Ishikawa (cell line): ENCODE measurements at regions not wholly inside any gene's neighbourhood (a gene's known extent, or its start where the extent isn't known, plus 50 kb on each side); places are given as distances from the start of the nearest gene placed in this dataset.

Source experiments
- CREB1 ChIP-seq: IDR thresholded peaks from 2 replicates; pipeline ENCODE4 v1.6.1; 2012; ENCODE audit warnings: low read depth
- EGR1 ChIP-seq: IDR thresholded peaks from 2 replicates; pipeline ENCODE4 v1.6.1; 2012
- EP300 ChIP-seq: IDR thresholded peaks from 2 replicates; pipeline ENCODE4 v1.6.1; 2012; ENCODE audit warnings: borderline replicate concordance
- TAF1 ChIP-seq: IDR thresholded peaks from 2 replicates; pipeline ENCODE4 v1.6.1; 2012; ENCODE audit warnings: low read depth, mild to moderate bottlenecking
- TCF12 ChIP-seq: IDR thresholded peaks from 2 replicates; pipeline ENCODE4 v1.6.1; 2012; ENCODE audit warnings: low read depth
- YY1 ChIP-seq: IDR thresholded peaks from 2 replicates; pipeline ENCODE4 v1.6.1; 2012; ENCODE audit warnings: low read depth
- ZBTB7A ChIP-seq: IDR thresholded peaks from 2 replicates; pipeline ENCODE4 v1.6.1; 2012; ENCODE audit warnings: low read depth
- TF ChIP-seq, protein P1 (sequence below): IDR thresholded peaks from 2 replicates; pipeline ENCODE4 v1.6.1; 2012; ENCODE audit warnings: low read depth, mild to moderate bottlenecking

DNA sequence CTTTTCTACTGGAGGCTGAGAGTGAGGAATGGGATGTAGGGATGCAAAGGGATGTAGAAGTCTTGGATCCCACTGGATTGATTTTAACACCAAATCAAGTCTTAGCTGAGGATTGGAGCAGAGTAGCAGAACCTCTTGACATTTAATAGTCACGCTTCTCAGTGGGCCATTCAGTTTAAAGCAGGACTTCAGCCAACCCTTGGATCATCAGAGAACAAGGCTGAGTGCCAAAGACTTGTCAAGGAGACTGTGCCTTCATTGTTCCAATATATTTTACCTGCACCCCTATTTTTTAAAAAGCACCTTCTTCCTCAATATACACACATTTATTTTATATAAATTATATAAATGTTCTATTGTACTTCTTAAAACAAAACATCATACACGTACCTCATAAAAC lies 242.4 kb upstream of the ST6GAL2 start:
- TF ChIP-seq ZBTB7A = no peak
- no peak for TF ChIP-seq TCF12
- TF ChIP-seq, protein P1, sequence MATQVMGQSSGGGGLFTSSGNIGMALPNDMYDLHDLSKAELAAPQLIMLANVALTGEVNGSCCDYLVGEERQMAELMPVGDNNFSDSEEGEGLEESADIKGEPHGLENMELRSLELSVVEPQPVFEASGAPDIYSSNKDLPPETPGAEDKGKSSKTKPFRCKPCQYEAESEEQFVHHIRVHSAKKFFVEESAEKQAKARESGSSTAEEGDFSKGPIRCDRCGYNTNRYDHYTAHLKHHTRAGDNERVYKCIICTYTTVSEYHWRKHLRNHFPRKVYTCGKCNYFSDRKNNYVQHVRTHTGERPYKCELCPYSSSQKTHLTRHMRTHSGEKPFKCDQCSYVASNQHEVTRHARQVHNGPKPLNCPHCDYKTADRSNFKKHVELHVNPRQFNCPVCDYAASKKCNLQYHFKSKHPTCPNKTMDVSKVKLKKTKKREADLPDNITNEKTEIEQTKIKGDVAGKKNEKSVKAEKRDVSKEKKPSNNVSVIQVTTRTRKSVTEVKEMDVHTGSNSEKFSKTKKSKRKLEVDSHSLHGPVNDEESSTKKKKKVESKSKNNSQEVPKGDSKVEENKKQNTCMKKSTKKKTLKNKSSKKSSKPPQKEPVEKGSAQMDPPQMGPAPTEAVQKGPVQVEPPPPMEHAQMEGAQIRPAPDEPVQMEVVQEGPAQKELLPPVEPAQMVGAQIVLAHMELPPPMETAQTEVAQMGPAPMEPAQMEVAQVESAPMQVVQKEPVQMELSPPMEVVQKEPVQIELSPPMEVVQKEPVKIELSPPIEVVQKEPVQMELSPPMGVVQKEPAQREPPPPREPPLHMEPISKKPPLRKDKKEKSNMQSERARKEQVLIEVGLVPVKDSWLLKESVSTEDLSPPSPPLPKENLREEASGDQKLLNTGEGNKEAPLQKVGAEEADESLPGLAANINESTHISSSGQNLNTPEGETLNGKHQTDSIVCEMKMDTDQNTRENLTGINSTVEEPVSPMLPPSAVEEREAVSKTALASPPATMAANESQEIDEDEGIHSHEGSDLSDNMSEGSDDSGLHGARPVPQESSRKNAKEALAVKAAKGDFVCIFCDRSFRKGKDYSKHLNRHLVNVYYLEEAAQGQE = no peak
- TF ChIP-seq TAF1 = no peak
- no peak for TF ChIP-seq EGR1
- no peak for TF ChIP-seq EP300
- no peak for TF ChIP-seq CREB1
- TF ChIP-seq YY1 = no peak
